Stimulated activated CD4-positive, alpha-beta T cell treated with anti-CD3 and anti-CD28 coated beads, Interleukin-1b, Interleukin-23, amount 100 ng/mL, for 48 hours (primary cell): ENCODE measurements at regions not wholly inside any gene's neighbourhood (a gene's known extent, or its start where the extent isn't known, plus 50 kb on each side); places are given as distances from the start of the nearest gene placed in this dataset.

Source experiments
- DNase-seq: peaks from one replicate; pipeline ENCODE4 v3.0.0-alpha.2; 2020

DNA sequence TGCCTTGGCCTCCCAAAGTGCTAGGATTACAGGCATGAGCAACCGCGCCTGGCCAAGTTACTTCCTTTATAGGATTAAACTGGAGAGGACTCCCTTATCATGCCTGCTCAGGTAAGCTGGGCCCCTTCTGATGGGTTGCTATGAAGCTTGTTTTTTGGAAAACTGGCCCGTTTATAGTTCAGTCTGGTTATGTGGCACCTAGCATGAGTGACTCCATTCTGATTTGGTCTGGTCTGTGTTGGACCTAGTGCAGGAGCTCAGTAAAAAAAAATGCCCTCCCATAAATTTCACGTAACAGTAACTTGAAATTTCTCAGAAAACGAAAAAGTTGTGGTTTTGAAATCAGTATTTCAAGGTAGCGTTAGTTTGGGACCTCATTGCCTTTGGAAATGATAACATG is 448.4 kb downstream of the HACE1 start:
- no peak for DNase-seq

DNA sequence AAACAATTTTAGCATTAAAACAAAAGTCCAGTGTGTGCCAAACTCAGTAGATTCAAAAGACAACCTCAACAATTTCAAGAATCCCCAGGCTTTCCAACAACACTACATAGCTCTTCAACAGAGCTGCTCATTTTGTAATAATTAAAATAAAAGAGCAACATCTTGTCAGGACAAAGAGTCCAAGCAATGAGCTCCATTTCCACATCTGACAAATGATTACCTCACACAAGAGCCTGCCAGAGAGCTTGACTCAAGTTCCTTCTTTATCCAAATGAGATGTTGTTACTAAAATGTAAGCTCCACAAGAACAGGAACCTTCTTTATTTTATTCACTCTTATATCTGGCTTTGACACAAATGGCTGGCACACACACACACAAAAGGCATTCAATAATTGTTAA is 449.8 kb downstream of the HACE1 start:
- no peak for DNase-seq

DNA sequence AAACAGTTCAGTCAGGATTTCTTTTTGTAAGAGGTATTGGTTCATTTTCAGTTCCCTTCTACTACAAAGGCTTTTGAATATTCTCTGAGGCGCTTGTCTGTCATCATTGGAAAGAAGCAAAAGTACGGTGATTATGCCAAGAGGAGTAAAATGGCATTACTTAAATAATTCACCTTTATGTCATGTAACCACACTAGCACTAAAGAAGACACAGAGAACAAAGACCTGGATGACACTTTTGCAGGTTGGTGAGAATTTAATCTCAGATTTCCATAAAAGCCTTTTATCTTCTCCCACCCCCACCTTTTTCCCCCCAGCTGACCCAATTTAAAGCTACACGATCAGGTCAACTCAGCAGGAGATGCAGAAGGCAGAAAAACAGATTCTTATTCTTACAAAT is 451.8 kb downstream of the HACE1 start:
- no peak for DNase-seq

GRCh38 chr6:104404377-104404776 is 455.3 kb downstream of the HACE1 start:
- no peak for DNase-seq

DNA sequence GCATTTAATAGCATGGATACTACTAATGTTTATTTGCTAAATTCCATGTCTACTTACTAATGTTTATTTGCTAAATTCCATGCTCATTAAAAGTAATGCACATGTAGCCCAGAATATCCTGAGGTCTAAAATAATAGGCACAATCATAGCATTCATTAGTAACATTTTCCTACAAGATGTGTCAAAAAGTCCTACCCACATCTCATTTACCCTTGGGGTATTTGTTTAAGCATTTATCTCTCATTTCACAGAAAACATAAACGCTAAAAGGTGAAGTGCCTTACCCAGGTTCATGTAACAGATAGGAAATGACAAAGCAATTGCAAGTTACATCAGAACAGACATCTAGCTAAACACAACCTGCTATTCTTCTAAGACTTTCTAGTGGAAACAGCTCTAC is 457.1 kb downstream of the HACE1 start:
- DNase-seq, result no peak

GRCh38 chr6:104401926-104402325 is 457.8 kb downstream of the HACE1 start:
- no peak for DNase-seq

- no peak for DNase-seq
These were observed 458.9 kb downstream of the HACE1 start for GRCh38 chr6:104400844-104401243.

- no peak for DNase-seq
These were observed 463.6 kb downstream of the HACE1 start for GRCh38 chr6:104396077-104396476.

DNA sequence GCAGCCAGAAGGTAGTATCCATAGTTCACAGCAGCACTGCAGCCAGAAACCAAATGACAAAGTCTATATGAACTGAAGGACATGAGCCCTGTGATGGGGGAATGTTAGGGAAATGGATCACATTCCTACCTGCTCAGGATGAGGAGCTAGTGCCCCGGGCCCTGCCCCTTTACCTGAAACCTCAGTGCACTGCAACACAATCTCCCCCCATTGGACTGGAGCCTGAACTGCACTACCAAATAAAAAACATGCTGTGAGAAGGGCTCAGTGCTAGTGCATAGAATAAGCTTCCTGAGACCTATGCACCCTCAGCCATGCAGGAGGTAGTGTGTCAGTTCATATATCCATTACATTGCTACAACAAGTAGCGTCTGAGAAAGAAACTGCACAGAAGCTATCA is 477.8 kb downstream of the HACE1 start:
- no peak for DNase-seq

DNA sequence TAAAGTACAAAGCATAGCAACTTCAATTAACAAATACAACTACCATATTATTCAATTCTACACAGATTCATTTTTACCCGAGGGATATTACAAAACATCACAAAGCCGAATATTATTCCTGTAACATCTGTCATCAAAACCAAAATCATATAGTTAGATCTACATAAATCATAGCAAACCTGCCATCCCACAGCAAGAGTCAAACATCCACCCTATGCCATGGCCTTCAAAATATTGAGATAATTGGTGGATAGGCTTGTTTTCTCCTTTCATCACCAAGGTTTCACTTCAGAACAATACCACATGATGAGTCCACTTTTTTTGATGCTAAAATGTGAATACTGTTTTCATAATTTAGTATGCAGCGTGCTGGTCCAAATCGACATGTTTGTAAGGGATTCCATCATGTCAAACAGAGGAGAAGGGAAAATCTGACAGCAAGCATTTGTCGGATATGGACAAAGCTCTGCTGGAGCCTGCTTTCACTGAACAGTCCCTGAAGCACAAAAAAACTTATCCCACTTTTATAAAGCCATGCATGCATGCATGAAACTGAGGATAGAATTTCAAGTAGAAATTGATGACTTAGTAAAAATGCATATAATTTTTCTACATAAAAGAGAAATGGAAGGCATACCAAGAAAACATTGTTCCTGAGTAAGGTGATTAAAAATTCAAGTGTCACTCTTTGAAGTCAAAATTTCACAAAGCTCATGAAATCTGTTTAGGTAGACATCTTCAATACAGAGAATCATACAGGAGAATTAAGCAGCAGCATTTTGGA is 494.1 kb downstream of the HACE1 start:
- no peak for DNase-seq

GRCh38 chr6:104357928-104358327 is 501.8 kb downstream of the HACE1 start:
- DNase-seq, result no peak

DNA sequence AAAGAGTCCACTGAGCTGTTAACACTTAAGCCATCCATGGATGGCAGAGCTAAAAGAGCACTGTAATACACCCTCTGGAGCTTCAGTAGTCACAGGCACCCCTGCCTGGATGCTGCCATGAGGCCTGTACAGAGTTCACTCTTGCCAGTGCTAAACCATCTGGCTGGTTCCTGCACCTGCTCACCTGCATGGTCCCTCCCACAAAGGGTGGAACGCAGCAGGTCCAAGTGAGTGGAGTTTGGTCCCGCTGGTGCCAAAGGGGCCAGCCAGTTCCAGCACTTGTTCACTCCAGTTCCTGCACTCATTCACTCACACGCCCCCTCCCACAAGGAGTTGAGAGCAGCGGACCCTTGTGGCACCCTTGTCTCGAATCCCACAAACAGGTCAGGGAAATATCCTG is 503.5 kb downstream of the HACE1 start:
- DNase-seq, result no peak

DNA sequence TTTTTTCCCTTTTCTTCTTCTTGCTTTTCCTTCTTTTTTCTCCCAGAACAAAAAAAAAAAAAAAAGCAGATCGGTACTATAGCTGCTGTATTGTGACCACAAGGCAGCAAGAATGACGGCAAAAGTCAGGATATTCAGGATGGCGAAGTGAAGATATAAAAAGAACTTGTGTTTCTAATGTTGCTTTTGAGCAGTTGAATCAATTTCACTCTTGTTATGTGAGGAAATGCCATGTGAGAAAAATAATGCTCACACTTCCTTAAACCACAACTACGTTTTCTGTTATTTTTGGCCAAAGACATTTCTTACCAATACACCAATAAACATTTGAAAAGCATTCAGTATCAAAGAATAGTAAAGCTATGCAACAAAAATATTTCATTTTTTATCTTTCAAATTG is 510.5 kb downstream of the HACE1 start:
- DNase-seq, result no peak

DNA sequence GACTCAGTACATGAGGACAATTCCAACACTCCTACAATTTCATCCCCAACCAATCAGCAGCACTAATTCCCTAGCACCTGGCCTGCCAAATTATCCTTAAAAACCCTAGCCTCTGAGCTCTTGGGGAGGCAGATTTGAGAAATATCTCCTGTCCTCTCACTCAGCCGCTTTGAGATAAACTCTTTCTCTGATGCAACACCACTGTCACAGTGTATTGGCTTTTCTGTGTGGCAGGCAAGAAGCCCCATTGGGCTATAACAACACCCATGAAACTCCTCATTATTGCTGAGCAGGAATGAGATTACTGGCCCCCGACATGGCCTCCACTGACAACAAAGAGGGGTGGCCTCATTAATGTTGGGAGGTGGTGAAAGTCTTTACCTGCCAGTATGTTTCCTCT is 515.5 kb downstream of the HACE1 start:
- DNase-seq, result no peak

DNA sequence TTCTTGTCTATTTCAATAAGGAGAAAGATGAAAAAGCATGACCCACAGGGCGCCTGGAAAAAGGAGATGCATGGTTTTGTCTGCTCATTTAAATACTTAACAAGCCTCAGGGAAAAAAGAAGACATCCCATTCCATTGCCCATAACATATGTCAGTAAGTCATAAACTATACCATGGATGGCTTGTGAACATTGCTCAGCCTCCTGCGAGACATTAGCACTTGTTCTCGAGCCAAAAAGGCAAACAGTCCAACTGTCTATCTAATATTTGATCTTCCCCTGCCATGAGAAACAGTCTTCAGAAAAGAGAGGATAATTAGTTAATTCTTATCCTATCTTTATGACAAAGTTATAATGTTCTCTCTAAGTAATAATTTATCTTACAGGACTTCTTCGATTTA is 527.4 kb downstream of the HACE1 start:
- no peak for DNase-seq

DNA sequence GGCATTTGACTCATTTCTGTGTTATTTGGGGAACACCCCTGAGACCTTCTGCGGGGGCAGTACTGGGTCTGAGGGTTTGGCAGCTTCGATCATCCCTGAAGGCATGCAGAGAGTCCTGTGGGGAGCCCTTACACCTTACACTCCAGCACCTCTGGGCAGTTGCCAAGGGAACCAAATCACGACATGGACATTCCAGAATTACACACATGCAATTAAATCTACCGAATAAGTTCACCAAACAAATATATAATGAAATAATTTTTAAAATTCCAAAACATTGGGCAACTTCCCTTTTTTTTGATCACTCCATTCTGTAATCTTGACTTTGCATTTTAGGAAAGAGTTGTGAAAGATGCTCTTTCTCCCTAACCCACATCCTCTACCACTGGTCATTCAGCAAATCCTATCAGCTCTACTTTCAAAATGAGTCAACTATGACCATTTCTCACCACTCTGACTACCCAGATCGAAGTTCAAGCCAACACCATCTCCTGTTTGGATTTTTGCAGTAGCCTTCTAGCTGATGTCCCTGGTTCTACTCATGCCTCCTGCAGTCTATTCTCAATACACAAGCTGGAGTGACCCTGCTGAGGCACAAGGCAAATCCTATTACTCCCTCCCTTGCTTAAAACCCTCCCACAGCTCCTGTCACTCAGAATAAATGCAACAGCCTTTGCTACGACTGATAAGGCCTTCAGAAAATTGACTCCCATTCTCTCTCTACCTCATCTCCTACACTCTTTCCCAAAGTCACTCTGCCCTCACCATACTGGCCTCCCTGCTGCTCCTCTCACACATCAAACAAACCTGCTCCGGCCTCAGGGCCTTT is 533.3 kb downstream of the HACE1 start:
- no peak for DNase-seq

DNA sequence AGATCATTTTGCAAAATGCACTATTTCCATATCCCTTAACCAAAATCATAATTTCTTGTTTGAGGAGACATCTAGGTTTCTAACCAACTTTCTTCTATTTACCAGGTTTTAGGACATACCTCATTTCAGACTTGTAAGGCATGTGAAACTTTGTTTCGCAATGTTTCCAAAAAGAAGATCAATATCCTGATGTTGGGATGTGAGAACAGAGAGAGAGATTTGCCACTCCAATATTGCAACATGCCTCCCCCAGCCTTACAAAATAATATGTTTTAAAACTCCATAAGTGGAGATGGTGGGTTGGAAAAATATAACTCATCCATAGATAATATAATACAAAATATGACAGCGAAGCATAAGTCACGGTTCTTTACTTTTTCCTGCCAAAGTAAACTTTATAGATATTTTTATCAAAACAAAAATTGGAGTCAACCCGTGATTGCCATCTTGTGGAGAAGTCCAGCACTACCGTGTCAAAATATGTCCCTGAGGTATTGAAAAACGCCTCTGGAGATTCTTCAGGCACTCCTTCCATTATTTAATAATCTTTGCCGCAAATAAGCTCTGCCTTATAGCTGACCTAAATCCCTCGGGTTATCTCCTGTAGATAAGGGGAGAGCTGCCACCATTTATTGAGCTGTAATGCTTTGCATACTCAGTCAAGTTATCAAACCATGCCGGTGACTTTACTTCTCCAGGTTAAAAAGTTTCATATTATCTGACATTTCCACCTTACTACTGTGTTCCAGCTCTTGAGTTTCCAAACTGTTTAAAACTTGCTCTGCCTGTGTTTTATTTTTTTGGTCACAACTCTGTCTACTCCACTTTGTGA is 534.2 kb downstream of the HACE1 start:
- DNase-seq, result no peak

- DNase-seq, result no peak
These were observed 535.4 kb downstream of the HACE1 start for GRCh38 chr6:104324301-104324700.

GRCh38 chr6:104322841-104323240 is 536.9 kb downstream of the HACE1 start:
- no peak for DNase-seq

DNA sequence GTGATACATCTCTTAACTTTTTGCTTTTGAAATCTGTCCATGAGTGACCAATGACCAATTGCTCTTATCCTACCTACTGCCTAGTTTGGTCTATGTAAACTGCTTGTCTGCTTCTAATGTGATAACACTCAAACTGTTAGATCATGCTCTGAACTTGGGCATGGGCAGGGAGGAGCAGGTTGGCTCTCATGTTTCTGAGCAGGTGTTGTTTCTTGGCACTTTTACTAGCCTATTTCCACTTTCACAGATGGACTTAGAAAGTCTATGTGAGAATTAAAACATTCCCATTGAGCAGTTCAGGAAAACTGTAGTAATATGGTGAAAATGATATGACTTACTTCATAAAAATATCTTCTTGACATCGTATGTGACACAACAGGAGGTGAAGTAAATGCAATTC is 538.4 kb downstream of the HACE1 start:
- DNase-seq, result no peak

DNA sequence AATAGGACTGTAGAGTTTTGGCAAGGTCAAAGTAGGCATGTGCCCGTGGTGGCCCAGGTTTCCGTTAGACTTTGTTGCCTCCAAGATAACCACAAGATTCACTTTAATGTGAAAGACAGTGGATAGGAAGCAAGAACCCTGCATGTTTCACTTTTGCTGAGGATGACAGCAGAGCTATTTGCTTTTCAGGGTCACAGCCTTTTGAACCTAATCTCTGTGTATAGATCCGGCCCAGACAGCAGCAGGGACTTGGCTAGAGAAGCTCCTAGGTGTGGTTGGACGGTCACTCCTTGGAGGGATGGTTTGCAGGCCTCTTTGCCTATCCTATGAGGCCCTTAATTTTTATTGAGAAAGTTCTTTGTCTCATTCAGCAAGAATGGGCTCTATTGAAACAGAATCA is 538.8 kb downstream of the HACE1 start:
- no peak for DNase-seq

GRCh38 chr6:104312851-104313250 is 546.9 kb downstream of the HACE1 start:
- DNase-seq, result no peak

GRCh38 chr6:104306211-104306610 is 553.5 kb downstream of the HACE1 start:
- DNase-seq, result no peak

DNA sequence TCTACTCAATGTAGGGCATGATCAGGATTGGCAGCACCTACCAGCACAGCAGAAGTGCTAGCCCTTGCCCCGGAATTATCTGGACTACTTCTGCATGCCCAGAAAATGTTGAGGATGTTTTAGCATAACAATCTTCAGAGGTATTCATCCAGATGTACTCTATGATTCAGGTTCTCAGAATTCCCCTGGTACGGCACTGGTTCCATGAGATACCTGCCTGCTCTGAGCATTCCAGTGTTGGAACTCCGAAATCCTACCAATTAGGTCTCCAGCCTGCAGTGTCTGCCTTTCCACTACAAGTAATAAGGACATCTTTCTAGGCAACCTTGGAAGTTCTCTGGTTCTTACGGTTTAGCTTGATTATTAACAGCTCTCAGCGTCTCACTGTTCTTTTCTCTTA is 554.5 kb downstream of the HACE1 start:
- no peak for DNase-seq
